H1 (cell line): ENCODE measurements at regions not wholly inside any gene's neighbourhood (a gene's known extent, or its start where the extent isn't known, plus 50 kb on each side); places are given as distances from the start of the nearest gene placed in this dataset.

Source experiments
- CTBP2 ChIP-seq: IDR thresholded peaks from 2 replicates; pipeline ENCODE4 v1.7.0; 2011; ENCODE audit warnings: borderline replicate concordance, mild to moderate bottlenecking, moderate library complexity, mixed read lengths, low read length; ENCODE audit not compliant: insufficient read depth, insufficient read length
- POU5F1 ChIP-seq: IDR thresholded peaks from 2 replicates; pipeline ENCODE4 v1.6.1; 2011; ENCODE audit warnings: low read depth, mild to moderate bottlenecking, low read length, moderate library complexity
- RNF2 ChIP-seq: fragments of 200-900, 300-1000 bp; sonication (generic); IDR thresholded peaks from 2 replicates; pipeline ENCODE4 v1.7.1; 2016; ENCODE audit warnings: borderline replicate concordance, low read depth, mild to moderate bottlenecking, antibody characterized with exemption, low read length; ENCODE audit not compliant: poor library complexity, severe bottlenecking; ENCODE audit errors: missing control alignments
- TCF12 ChIP-seq: IDR thresholded peaks from 2 replicates; pipeline ENCODE4 v1.6.1; 2011; ENCODE audit warnings: low read depth, mild to moderate bottlenecking, low read length
- TF ChIP-seq, protein P1 (sequence below): IDR thresholded peaks from 2 replicates; pipeline ENCODE4 v1.6.1; 2012; ENCODE audit warnings: low read length, inconsistent platforms

DNA sequence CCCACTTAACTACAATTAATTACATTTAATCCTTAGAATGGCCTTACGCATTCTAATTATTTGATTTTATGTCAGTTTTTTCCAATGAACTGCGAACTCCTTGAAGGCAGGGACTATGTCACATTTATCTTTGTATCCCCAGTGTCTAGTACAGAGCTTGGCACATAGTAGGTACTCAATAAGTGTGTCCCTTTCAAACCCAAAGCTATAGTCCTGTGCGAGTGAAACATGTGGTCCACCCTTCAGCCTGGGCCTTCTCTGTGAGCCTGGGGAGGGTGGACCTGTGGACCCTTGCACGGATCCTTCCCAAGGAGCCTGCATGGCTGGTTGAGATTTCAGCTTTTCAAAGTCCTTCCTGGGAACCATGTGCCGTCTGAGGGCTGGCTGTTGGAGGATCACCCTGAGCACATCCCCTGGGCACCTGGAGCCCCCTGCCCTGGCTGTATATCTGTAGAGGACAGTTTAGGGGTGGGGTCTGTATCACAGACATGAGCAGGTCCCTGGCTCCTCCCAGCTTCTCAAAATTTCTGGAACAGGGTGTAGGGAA, 103.1 kb downstream of the IER5 start (continued):
- TF ChIP-seq POU5F1 (no peak), RNF2 (no peak), TCF12 (no peak), CTBP2 (no peak)
- TF ChIP-seq, protein P1, sequence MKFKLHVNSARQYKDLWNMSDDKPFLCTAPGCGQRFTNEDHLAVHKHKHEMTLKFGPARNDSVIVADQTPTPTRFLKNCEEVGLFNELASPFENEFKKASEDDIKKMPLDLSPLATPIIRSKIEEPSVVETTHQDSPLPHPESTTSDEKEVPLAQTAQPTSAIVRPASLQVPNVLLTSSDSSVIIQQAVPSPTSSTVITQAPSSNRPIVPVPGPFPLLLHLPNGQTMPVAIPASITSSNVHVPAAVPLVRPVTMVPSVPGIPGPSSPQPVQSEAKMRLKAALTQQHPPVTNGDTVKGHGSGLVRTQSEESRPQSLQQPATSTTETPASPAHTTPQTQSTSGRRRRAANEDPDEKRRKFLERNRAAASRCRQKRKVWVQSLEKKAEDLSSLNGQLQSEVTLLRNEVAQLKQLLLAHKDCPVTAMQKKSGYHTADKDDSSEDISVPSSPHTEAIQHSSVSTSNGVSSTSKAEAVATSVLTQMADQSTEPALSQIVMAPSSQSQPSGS = no peak
- TF ChIP-seq, all 59 proteins: peak for 0
